CD4-positive, alpha-beta T cell treated with Interleukin-17A for 1 hour (primary cell): ENCODE measurements at regions not wholly inside any gene's neighbourhood (a gene's known extent, or its start where the extent isn't known, plus 50 kb on each side); places are given as distances from the start of the nearest gene placed in this dataset.

ENCODE experiments used
- DNase-seq: peaks from one replicate; pipeline ENCODE4 v3.0.0-alpha.2; 2020

DNA sequence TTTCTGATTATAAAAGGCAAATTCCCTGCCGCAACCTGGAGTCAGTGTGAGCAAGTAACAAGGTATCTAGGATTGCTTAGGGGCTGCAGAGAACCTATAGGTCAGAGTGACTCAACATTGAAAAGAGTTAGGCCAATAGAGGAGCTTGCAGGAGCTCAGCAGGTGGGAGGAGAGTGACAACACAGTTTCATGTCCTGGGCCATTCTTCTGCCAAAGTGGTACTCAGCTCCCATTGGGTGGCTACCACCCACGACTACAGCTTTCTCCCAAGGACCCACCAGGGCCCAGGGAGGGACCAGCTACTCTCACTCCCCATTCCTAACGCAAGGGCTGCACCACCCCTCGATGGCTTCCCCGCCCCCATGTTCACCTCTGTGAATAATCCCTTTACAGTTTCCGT lies 86.7 kb upstream of the SPATA31C2 start:
- DNase-seq: no peak

DNA sequence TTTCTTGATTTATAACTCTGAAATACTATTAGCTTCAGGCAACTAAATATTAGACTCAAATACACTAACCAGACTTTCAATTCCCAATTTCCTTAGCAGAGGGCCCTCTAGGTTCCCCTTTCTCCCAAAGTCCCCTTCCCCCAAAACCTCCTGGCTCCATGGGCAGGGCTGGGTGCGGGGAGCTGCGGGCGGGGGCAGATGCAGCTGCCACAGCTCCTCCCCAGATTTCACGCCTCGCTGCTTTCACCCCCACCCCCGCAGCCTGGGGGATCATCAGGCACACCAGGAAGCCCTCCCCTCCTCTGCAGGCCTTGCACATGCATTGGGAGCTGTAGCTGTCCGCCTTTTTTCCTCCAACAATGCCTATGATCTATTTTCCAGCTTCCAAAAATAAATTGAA lies 82.8 kb upstream of the SPATA31C2 start:
- no peak for DNase-seq

DNA sequence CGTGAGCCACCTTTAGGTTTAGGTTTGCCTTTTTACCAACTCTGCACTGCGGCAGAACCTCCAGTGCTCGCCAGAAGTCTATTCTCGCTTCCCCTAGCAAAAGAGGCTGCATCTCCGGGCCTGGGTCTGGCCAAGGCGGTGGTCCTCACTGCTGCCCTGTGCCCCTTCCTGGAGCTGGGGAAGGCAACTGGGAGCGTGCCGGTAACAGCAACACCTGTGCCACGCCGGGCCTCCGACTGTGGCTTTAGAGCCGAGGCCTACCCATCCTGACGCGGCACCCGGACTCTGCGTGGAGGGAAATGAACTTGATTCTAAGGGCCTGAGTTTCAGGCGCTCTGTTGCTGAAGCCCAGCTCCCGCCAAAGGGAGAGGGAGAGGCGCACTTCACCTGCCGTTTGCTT lies 82.4 kb upstream of the SPATA31C2 start:
- DNase-seq: no peak

DNA sequence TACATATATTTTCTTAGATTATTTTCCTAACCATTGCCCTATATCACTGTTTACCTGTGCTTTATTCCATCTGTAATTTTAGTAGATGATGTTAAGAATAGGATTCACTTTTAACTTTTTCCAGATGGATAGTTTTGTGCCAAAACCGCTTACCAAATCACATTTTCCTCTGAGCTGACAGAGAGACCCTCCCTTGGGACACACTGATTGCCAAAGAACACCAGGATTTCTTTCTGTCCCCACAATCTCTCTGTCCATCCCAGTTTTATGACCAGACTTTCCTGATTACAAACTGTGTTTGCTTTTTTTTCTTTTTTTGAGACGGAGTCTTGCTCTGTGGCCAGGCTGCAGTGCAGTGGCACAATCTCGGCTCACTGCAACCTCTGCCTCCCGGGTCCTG lies 81.3 kb upstream of the SPATA31C2 start:
- no peak for DNase-seq

DNA sequence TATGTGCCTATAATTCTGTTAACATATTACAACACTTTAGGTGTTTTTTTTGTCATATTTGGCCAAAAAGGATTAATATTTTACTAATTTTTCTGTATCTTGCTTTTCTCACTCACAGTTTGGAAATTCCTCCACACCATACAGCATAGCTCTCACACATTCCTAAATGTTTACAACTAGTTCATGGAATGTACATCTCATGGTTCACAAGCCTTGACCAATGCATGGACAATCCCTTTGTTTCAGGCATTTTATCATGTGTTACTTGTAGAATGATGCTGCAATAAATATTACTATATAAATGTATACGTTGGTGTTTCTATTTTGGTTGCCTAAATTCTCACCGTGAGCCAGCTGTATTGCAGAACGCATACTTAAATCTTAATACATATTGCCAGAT lies 80.5 kb upstream of the SPATA31C2 start:
- no peak for DNase-seq

DNA sequence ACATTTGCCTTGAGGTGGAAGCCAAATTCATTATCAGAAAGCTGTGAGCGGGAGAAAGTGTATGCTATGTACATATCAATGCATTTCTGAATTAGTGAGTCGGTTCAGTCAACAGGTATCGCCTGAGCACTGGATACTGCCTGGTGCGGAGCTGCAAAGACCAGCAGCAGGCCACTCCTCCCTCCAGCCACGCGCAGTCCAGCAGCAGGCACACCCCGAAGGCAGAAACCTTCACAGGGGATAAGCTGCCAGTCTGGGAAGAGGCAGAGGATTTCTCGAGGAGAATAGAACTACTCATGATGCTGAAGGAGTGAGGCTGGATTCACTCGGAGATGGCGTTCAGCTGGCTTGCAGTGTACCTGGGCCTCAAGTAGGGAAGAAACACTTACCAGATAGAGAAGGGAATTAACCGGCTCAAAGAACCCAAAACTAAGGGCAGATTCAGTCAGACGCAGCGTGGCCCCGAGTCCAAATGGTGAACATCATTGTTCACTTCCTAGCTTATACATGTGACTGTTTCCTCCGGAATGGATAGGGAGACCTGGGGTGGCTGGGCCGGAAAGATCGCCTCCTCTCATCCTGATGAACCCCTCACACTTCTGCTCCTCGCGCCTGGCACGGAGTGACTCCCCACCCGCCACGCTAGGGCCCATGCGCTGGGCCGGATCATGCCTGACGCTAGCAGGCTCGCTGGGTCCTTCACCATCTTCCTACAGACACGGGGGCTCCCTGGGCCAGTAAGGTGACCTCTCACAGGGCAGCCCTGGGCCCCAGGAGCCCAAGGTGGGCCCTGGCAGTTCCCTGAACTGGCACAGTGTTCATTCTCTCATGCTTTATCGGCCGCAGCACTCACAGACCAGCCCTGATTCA lies 78.1 kb upstream of the SPATA31C2 start:
- no peak for DNase-seq

DNA sequence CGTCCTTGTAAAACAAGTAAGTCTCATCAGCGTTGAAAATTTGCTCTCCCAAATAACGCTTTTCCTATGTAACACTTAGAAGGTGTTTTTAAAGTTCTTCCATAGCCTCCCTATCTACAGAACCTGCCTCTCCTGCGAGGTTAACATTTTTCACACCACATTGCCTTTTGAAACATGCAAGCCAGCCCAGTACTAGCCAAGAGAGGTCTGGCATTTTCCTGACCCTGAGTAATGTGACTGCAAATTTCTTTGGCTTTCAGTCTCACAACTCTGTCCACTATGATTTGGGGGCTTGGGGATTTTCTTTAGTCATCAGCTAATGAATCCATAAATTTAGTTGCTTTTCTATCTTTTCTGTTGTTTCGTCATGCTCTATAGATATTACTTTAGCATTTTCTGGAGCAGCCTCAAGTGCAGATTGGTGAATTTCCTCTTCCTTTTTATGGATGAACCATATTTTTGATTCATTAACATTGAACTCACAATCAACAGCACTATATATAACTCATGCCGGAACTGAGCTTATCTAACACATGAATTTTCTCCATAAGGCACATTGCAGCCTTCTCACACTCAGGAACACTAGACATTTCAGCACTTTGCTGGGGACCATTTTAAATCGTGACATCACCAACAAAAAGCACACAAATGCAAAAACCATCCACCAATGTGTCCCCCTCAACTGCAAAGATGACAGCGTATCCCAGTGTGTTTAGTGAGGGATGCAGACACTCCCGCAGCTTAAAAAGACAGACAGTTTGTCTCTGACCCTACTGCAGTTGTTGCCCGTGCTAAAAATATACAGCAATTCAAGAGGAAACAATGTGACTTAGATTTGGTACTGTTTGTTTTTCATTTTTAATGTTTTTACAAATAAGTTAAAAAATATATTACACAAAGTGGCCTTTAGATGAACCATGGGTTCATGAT lies 77.2 kb upstream of the SPATA31C2 start:
- no peak for DNase-seq

DNA sequence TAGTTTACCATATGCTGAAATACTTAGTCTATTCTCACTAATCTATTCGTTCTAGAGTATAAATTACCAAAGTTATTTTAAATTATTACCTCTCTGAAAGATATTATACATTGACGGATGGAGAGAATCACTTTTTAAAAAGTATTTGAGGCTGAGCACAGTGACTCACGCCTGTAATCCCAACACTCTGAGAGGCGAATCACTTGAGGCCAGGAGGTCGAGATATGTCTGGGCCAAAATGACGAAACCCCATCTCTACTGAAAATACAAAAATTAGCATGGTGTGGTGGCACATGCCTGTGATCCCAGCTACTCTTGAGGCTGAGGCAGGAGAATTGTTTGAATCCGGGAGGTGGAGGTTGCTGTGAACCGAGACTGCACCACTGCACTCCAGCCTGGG lies 64.0 kb upstream of the SPATA31C2 start:
- DNase-seq: no peak

DNA sequence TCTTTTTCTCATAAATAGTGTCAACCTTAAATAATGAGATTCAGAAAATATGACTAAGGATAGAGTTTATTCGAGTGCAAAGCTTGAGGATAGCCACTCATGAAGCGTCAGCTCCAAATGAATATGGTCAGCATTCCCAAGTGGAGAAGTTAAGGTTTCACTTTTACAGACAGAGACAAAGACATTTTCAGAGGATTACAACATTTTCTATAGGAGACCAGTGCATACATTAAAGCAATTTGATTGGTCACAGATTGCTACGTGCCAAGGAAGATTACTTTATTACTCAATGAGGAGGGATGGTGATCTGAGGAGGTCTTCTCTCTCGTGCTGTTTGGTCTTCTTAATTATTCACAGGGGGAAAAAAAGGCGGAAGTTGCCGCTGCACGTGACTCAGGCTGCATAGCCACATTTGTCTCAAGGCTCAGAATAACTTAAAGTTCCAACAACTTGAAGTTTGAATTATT lies 60.1 kb upstream of the SPATA31C2 start:
- no peak for DNase-seq

DNA sequence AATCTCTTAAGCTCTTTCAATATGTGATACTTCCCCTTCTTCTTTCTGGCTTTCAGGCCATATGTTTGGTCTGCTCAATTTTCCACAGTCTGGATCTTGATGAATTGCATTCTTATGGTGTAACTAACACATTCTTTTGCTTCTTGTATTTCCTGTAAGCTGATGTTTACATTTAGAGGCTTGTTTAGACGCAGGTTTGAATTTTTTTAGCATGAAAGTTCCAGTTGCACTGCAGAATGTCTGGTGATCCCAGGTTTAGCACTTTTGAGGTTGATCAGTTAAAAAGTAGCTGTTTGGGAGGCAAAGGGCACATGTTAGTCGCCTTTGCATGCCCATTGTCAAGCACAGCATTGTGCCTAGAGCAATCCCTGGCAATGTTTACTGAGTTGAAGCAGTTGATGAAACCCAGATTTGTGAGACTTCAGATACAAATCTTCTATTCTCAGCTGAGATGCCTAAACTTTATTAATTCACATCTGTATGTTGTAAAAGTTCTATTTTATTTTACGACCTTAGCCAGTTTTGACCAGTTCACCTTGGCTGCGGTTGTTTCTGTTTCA lies 59.6 kb upstream of the SPATA31C2 start:
- no peak for DNase-seq

DNA sequence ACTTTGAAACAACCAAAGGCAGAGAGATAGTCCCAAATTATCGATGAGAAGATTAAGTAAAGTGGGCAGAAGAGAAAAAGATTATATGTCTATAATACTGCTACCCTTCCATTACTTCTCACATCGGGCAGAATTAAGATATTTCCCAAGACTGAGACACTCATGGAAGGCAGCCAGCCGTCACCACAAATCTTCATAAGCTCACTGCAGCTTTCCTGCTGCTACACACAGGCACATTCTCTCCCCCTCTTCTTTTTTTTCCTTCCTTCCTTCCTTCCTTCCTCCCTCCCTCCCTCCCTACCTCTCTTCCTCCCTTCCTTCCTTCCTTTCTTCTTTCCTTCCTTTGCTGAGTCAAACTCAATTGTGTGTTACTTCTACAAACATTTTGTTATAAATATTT lies 58.7 kb upstream of the SPATA31C2 start:
- no peak for DNase-seq

DNA sequence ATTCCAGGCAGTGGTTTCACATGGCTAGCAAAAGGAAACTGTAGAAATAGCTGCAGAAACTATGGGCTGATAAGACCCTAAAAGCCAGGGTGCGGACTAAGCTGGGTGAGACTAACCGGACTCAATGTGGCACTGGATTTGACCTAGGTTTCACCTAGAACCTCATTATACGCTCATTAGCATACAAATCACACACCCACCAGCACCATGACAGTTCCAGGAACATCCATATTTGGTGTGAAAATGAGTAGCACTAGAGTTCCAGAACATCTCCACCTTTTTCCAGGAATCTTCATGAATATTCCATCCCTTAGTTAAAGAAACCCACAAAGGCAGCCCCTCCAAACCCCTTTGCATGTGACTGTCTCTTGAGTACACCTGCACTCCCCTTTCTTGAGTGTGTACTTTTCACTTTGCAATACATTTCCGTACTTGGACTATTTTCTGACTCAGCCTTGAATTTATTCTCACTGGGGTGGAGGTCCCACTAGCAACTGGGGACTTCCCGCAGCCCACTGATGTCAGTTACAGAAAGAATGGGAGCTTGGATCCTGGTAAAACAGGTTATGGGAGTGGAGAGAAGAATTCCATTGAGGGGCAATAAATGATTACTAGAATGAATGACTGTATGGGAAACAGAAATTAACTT lies 58.0 kb upstream of the SPATA31C2 start:
- no peak for DNase-seq

DNA sequence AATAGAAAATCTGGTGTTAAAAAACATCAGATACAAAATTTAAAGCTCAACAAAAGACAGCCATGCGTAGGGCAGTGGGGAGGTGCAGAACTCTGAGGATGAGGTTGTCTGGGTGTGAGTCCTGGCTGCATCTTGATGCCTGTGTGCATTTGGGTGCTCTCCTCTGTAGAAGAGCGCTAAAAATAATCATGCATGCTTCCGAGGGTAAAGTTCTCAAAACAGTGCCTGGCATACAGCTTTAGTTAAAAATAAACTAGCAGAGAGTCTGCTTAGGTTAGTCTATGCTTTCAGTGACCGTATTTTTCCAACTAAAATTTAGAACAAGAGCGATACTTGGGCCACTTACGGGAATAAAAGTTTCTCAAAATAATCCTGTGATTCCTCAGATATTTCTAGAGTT lies 55.5 kb upstream of the SPATA31C2 start:
- no peak for DNase-seq

DNA sequence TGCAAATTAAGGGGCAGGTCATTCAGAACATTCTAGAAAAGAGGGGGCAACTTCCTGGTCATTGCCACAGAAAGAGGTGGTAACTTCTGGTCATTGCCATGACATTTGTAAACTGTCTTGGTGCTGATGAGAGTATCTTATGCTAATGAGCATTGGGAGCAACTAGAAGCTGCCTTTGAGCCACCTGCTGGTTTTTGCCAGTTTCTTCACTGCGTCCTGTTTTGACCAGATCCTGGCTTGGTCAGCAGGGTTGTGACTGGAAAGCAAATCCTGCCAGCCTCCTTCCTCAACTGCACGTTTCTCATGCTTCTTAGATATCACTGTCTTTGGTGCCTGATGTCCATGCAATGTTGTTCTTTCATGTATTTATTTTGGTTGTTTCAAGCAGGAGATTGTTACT lies 53.2 kb upstream of the SPATA31C2 start:
- DNase-seq: no peak

DNA sequence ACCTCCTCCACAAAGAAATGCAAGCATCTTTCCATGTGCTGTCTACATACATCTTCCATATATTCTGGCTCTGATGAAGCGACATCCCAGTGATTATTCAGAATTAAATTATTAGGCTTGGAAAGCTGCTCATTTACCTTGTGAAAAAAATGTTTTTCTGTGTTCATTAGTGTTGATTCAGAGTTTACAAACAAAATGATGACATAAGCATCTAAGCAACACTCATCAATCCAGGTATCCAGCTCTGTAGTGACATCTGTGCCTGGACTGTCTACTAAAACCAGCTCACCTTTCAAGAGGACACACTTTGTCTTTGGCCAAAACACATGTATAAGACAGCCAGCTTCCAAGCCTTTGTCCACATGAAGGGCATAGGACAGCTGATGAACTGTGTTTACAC lies 51.1 kb upstream of the SPATA31C2 start:
- DNase-seq: no peak
